GM21576 (cell line): ENCODE measurements at regions not wholly inside any gene's neighbourhood (a gene's known extent, or its start where the extent isn't known, plus 50 kb on each side); places are given as distances from the start of the nearest gene placed in this dataset.
"Not testable (repeated sequence)": the region's sequence is repeated elsewhere in the genome, so short reads cannot be mapped to it uniquely, and the experiment has no call there.

Source experiments
- ATAC-seq: cut with Tn5 transposase; IDR thresholded peaks from one replicate; pipeline ENCODE4 v1.9.1; 2021; ENCODE audit warnings: mild to moderate bottlenecking, moderate library complexity; ENCODE audit not compliant: unreplicated experiment

GRCh38 chr13:50129706-50130122, 114.5 kb downstream of the KCNRG start:
- ATAC-seq = no peak

- ATAC-seq = no peak
Observed at GRCh38 chr13:50130123-50130946, 115.1 kb downstream of the KCNRG start.

- no peak for ATAC-seq
Observed at GRCh38 chr13:50131920-50132903, 117.0 kb downstream of the KCNRG start.

DNA sequence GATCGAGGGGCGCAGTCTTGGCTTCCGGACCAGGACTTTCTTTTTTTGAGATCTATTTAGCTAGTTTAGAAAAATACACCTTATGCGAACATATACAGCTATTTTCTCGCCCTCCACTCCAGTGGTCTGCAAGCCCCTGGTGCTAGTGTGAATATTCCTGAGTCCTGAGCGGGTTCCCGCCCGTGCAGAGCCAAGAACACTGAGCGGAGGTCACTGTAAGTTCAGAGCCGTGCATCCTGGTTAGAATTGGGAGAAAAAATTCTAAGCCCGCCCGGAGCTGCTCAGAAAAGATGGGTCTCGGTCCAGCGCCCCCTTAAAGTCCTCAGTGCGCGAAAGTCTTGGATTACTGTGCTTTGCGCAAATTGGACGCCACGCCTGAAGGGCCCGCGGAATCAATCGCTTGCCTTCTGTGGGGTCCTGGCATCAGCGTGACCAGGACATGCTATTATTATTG, 117.7 kb downstream of the KCNRG start:
- no peak for ATAC-seq

DNA sequence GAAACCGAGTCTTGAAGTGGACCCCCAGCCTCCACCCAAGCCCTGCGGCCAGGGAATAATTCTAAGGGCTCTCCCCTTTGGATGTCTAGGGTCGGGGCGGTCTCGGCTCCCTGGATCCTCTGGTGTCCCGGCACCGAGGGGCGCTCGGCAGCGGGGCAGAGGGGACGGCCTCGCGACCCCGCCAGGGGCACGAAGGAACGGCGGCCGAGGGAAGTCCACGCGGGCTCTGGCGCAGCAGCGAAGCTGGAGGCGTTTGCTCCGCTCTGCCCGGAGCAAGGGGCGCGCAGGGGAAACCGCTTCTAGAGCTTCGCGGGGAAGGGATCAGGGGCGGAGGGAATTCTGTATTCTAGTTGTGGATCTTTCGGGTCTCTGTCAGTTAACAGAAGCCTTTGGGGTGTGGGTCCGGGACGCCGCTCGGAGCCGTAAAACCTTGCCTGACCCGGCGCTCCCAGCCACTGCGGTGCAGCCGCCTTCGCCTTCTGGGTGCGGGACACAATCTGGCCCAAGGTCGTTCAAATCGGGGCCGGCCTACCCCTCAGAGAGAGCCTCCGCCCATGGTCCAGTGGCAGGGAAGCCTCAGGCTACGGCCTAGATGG, 118.2 kb downstream of the KCNRG start:
- ATAC-seq = no peak

DNA sequence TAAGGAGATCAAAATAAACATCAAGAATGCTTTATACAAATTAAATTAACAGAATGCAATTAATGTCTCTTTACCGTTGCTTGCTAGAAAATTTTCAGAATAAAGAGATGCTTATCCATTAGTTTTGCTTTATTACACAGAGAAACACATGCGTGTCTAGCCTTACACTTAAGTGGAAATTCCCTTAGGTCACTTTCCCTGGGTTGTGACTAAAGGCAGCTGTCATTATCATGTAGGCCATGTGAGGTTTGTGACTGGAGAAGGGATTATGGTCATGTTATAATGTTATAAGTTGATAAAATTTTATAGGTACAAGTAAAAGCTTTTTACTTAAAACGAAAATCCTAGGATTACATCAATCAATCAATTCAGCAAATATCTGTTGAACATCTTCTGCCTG, 121.0 kb downstream of the KCNRG start:
- no peak for ATAC-seq

- ATAC-seq = no peak
Observed at GRCh38 chr13:50136678-50137077, 121.4 kb downstream of the KCNRG start.

GRCh38 chr13:50139435-50139934, 124.2 kb downstream of the KCNRG start:
- not testable (repeated sequence) for ATAC-seq

DNA sequence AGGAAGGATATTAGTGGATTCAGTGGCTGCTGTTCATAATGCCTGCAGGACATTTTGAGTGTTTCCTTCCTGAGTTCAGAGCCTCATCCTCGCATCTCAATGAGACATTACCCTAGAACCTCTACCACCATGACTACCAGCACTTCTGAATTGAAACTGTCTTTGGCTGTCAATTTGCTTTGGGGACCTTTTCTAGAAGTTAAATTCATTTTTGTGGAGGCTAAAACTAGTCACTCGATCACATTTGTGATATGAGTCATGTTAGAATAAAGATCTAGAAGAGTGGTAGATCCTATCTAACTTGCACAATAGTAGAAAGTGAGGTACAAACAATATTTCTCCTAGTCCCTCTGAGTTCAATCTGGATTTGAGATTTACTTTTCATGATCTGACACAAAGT, 124.9 kb downstream of the KCNRG start:
- ATAC-seq = no peak

DNA sequence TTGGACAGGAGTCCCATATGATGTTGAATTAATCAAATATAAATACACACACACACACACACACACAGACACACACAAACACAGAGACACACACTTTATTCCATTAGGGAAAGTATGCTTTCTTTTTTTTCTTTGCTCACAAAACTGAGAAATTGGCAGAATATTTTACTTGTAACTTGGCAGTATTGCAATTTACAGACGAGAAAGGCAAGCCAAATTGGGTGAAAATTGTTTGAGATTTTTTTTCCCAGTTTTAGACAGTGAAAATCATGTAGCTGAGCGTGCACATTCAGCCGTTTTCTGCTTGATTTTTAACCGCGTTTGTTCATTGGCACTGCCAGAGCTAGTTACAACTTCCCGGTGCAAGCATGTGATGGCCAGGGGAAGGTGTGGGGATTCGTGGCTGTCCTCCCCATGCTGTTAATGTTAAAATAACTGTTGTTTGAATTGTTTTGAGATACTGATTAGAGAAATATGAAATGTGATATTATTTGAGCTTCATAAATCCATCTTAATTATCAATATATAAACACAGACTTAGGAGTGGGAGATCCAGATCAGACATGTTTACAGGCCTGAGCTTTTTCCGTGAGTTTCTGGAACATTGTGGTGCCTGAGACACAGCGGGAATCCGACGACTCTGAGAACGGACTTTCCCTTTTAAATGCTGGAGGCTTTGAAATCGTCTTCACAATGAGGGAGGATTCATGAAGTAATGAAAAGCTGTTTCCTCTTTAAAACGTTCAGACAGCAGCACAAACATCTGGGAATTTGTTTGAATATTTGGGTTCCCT, 125.5 kb downstream of the KCNRG start:
- no peak for ATAC-seq

DNA sequence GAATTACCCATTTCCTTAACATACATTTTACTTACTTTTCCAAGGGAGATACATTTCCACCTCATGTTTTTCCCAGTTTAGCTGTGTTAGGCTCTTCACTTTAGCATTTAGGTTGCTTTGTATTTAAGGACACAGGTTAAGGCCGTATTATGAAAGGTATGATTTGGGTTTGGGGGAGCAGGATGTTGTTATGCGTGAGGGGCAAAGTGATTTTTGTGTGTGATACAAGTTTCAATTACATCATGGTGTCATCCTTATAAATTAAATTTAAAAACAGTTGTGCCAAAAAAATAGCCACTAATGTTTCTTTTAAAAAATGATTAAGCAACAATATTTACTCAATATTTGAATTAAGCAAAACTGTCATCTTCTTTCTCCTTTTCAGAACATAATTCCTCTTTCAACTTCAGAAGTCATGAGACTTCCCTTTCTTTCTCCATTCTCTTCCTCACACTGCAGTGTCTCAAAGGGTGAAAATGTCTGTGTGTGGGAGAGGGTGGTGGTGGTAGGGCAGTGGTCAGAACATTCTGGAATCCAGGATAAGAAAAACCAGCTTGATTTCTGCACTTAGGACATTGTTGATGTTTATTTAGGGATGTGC, 126.2 kb downstream of the KCNRG start:
- no peak for ATAC-seq

GRCh38 chr13:50144246-50145160, 129.3 kb downstream of the KCNRG start:
- ATAC-seq = no peak

- no peak for ATAC-seq
Observed at GRCh38 chr13:50149214-50149613, 134.0 kb downstream of the KCNRG start.

GRCh38 chr13:50149932-50150331, 134.7 kb downstream of the KCNRG start:
- ATAC-seq = no peak

- no peak for ATAC-seq
Observed at GRCh38 chr13:50152224-50152623, 137.0 kb downstream of the KCNRG start.

GRCh38 chr13:50152655-50153309, 137.5 kb downstream of the KCNRG start:
- no peak for ATAC-seq

DNA sequence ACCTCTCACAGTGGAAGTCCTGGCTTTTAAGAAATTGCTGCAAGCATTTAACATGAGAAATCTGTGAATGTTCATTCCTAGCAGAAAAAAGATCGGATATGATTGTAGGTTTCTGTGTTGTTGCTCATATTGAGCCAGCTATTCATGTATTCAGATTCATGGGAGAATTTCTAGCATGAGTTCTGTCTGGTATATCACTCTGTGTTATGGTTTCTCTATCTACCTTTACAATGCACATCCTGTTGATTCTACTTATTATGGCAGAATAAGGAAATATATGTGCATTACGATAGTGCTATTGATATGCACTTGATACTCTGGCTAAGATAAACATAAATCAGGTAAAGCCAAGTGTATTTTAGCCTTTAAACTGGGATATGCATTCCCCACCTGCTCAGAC, 138.2 kb downstream of the KCNRG start:
- ATAC-seq = no peak

DNA sequence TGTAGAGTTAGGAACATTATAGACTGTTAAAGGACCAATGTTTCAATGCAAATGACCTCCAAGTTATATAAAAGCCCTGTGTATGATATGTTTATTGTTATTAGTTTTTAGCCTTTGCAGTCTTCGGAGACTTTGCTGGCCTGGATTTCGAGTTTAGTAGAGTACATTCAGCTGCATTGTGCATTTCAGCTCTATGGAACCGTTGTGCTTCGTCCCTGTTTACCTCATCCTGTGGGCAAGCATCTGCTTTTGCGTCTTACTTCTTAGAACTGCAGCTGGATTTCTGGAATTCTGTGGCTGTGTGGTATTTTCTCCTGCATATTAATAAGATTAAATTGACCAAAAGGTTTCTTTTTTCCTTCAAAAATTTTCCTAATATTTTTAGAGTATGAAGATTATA, 138.6 kb downstream of the KCNRG start:
- ATAC-seq = no peak
